Lower leg skin (tissue), 4 donors: ENCODE measurements at regions not wholly inside any gene's neighbourhood (a gene's known extent, or its start where the extent isn't known, plus 50 kb on each side); places are given as distances from the start of the nearest gene placed in this dataset.

Experiments used
- DNase-seq, 2 donors: peaks; one replicate each; pipeline ENCODE4 v3.0.0-alpha.2; 2019; ENCODE audit warnings: low spot score in 2 of 2
- H3K4me3 ChIP-seq: fragments of 200-600 bp; sonication (generic); 2 replicates; pipeline ENCODE4 v1.5.1; 2017; ENCODE audit warnings: mild to moderate bottlenecking, low read depth; ENCODE audit not compliant: poor library complexity, severe bottlenecking
- CTCF ChIP-seq, 3 donors: fragments of 450-650 bp; IDR thresholded peaks; one replicate each; pipeline ENCODE4 v1.5.1; 2016; ENCODE audit warnings: antibody characterized with exemption in 3 of 3, mild to moderate bottlenecking in 3 of 3, moderate library complexity in 2 of 3
- POLR2A ChIP-seq, 2 donors: fragments of 450-650 bp; IDR thresholded peaks; one replicate each; pipeline ENCODE4 v1.6.1; 2016 to 2017; ENCODE audit warnings: antibody characterized with exemption in 2 of 2, mild to moderate bottlenecking in 1 of 2, moderate library complexity in 1 of 2
- WGBS, 2 donors: methylation state at CpG; one replicate each; pipeline ENCODE4 v1.1.5; 2018; 5-methylcytosine and 5-hydroxymethylcytosine counted together
- intact Hi-C: fragments of 100-400 bp; cut with DNase I; formaldehyde crosslinking; loops from one replicate; pipeline ENCODE4 v1.15.0; 2023; ENCODE audit warnings: low total_unique reads

- intact Hi-C loops: no loop called here
- 89 to 90% methylated on average over 25 of the region's 25 CpGs for WGBS, 2 donors
These were observed 409.6 kb upstream of the PAPPA start for GRCh38 chr9:115743709-115744605.

GRCh38 chr9:115746496-115746895 lies 407.1 kb upstream of the PAPPA start:
- H3K4me3 ChIP-seq: no peak overlapping the region
- 75 to 77% methylated on average over 6 of the region's 6 CpGs for WGBS, 2 donors
- TF ChIP-seq POLR2A (IDR thresholded peaks at IDR 0.05) (no peak), CTCF (IDR thresholded peaks at IDR 0.05) (no peak)
- intact Hi-C loops: no loop called here
- DNase-seq: no peak

More at GRCh38 chr9:115743709-115744605, 409.6 kb upstream of the PAPPA start:
- no peak for DNase-seq
- no peak overlapping the region for H3K4me3 ChIP-seq
- TF ChIP-seq CTCF (IDR thresholded peaks at IDR 0.05) (no peak), POLR2A (IDR thresholded peaks at IDR 0.05) (no peak)

GRCh38 chr9:115747731-115748130 lies 405.9 kb upstream of the PAPPA start:
- 33 to 52% methylated on average over 1 of the region's 1 CpG for WGBS, 2 donors
- no peak for TF ChIP-seq POLR2A (IDR thresholded peaks at IDR 0.05)
- no peak for TF ChIP-seq CTCF (IDR thresholded peaks at IDR 0.05)
- intact Hi-C loops: no loop called here
- no peak overlapping the region for H3K4me3 ChIP-seq
- DNase-seq: no peak

- TF ChIP-seq CTCF (IDR thresholded peaks at IDR 0.05): no peak
- TF ChIP-seq POLR2A (IDR thresholded peaks at IDR 0.05): no peak
- no peak for DNase-seq
These were observed 396.9 kb upstream of the PAPPA start for GRCh38 chr9:115756736-115757135.

GRCh38 chr9:115757461-115757860 lies 396.1 kb upstream of the PAPPA start:
- intact Hi-C loops: no loop called here
- TF ChIP-seq CTCF (IDR thresholded peaks at IDR 0.05) (no peak), POLR2A (IDR thresholded peaks at IDR 0.05) (no peak)

More at GRCh38 chr9:115756736-115757135, 396.9 kb upstream of the PAPPA start:
- intact Hi-C loops: no loop called here
- H3K4me3 ChIP-seq: no peak overlapping the region

More at GRCh38 chr9:115757461-115757860, 396.1 kb upstream of the PAPPA start:
- no peak for DNase-seq
- WGBS, 2 donors: 72 to 74% methylated on average over 2 of the region's 2 CpGs
- H3K4me3 ChIP-seq: no peak overlapping the region
